DOHH2 (cell line): ENCODE measurements at regions not wholly inside any gene's neighbourhood (a gene's known extent, or its start where the extent isn't known, plus 50 kb on each side); places are given as distances from the start of the nearest gene placed in this dataset.

Experiments used
- EZH2phosphoT487 ChIP-seq: fragments of 200-600 bp; sonication (generic); IDR thresholded peaks from 2 replicates; pipeline ENCODE4 v1.6.1; 2017; ENCODE audit warnings: borderline replicate concordance, mild to moderate bottlenecking, antibody characterized with exemption, low read length, moderate library complexity, mixed read lengths
- TF ChIP-seq, protein P1 (sequence below): fragments of 200-600 bp; sonication (generic); IDR thresholded peaks from one replicate; pipeline ENCODE4 v1.5.1; 2014; ENCODE audit warnings: antibody characterized with exemption, mild to moderate bottlenecking, low read depth, low read length; ENCODE audit not compliant: poor library complexity, severe bottlenecking

DNA sequence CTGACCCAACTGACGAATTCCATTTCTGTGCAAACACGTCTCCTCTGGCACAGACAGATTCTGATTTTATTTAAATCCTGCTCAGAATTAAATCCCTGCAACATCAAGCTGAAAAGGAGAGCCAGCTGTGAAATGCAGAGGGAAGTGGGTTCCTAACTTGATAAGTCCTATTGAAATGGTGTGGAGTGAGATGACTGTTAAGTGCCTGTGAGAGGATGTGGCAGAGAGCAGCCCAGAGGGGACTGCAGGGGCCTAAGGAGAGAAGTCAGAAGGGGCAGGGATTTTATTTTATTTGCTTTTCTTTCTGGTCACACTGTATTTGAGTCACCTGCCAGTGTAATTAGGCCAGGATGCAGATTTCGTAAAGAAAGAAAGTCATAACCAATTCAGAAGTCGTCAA, 277.4 kb downstream of the NKX6-1 start:
- TF ChIP-seq, protein P1, sequence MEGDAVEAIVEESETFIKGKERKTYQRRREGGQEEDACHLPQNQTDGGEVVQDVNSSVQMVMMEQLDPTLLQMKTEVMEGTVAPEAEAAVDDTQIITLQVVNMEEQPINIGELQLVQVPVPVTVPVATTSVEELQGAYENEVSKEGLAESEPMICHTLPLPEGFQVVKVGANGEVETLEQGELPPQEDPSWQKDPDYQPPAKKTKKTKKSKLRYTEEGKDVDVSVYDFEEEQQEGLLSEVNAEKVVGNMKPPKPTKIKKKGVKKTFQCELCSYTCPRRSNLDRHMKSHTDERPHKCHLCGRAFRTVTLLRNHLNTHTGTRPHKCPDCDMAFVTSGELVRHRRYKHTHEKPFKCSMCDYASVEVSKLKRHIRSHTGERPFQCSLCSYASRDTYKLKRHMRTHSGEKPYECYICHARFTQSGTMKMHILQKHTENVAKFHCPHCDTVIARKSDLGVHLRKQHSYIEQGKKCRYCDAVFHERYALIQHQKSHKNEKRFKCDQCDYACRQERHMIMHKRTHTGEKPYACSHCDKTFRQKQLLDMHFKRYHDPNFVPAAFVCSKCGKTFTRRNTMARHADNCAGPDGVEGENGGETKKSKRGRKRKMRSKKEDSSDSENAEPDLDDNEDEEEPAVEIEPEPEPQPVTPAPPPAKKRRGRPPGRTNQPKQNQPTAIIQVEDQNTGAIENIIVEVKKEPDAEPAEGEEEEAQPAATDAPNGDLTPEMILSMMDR = no peak
- TF ChIP-seq EZH2phosphoT487 = no peak
